CD4-positive, CD25-positive, alpha-beta regulatory T cell (primary cell): ENCODE measurements at regions not wholly inside any gene's neighbourhood (a gene's known extent, or its start where the extent isn't known, plus 50 kb on each side); places are given as distances from the start of the nearest gene placed in this dataset.
"Not testable (repeated sequence)": the region's sequence is repeated elsewhere in the genome, so short reads cannot be mapped to it uniquely, and the experiment has no call there.

Experiments used
- ATAC-seq, 2 donors: fragments of 150-1000 bp; cut with Tn5 transposase; one replicate each; pipeline ENCODE4 v1.10.0; 2021; ENCODE audit warnings: low read depth in 2 of 2, moderate number of reproducible peaks in 2 of 2, moderate library complexity in 1 of 2
- DNase-seq, 3 donors: peaks; one replicate each; pipeline versions ENCODE4 v3.0.0 to v3.0.0-alpha.2; 2012 to 2022; ENCODE audit warnings: mixed read lengths in 1 of 3
- H3K27ac ChIP-seq: one replicate; pipeline ENCODE4 v1.7.0; 2013; ENCODE audit warnings: mild to moderate bottlenecking, low read length; ENCODE audit not compliant: insufficient read depth, poor library complexity, severe bottlenecking
- H3K27me3 ChIP-seq: one replicate; pipeline ENCODE4 v1.7.0; 2013; ENCODE audit warnings: low read length; ENCODE audit not compliant: control insufficient read depth, insufficient read depth
- H3K36me3 ChIP-seq: one replicate; pipeline ENCODE4 v1.7.0; 2013; ENCODE audit warnings: mild to moderate bottlenecking, low read length, moderate library complexity; ENCODE audit not compliant: control insufficient read depth, insufficient read depth
- H3K4me1 ChIP-seq: 2 replicates; pipeline ENCODE4 v1.7.0; 2013; ENCODE audit warnings: mild to moderate bottlenecking, low read length; ENCODE audit not compliant: insufficient read depth, control insufficient read depth, poor library complexity, severe bottlenecking
- H3K4me3 ChIP-seq: one replicate; pipeline ENCODE4 v1.7.0; 2013; ENCODE audit warnings: low read depth, mild to moderate bottlenecking, low read length, moderate library complexity
- H3K9me3 ChIP-seq, 2 experiments: 1 replicate in 1 of 2; 2 replicates in 1 of 2; pipeline ENCODE4 v1.7.0; 2013; ENCODE audit warnings: low read length in 2 of 2, mild to moderate bottlenecking in 1 of 2, moderate library complexity in 1 of 2; ENCODE audit not compliant: control insufficient read depth in 2 of 2
- H3K27ac Mint-ChIP-seq, 3 donors: one replicate each; pipeline ENCODE4 v1.8.0; 2020 to 2022; ENCODE audit warnings: mild to moderate bottlenecking in 3 of 3, mixed read lengths in 3 of 3, moderate library complexity in 2 of 3
- H3K27me3 Mint-ChIP-seq: one replicate; pipeline ENCODE4 v1.8.0; 2022; ENCODE audit warnings: mild to moderate bottlenecking, mixed read lengths
- H3K36me3 Mint-ChIP-seq: one replicate; pipeline ENCODE4 v1.8.0; 2020; ENCODE audit warnings: mixed read lengths
- H3K4me1 Mint-ChIP-seq, 4 donors: one replicate each; pipeline ENCODE4 v1.8.0; 2020 to 2022; ENCODE audit warnings: mixed read lengths in 4 of 4, mild to moderate bottlenecking in 1 of 4
- H3K4me3 Mint-ChIP-seq, 4 donors: one replicate each; pipeline ENCODE4 v1.8.0; 2020 to 2022; ENCODE audit warnings: mild to moderate bottlenecking in 4 of 4, mixed read lengths in 4 of 4, moderate library complexity in 3 of 4
- H3K9me3 Mint-ChIP-seq, 7 donors: one replicate each; pipeline ENCODE4 v1.8.0; 2020 to 2022; ENCODE audit warnings: mixed read lengths in 7 of 7, mild to moderate bottlenecking in 3 of 7, moderate library complexity in 2 of 7

GRCh38 chr18:14638008-14638407 lies 94.6 kb upstream of the POTEC start:
- not testable (repeated sequence) for H3K36me3 ChIP-seq, H3K27ac Mint-ChIP-seq, H3K4me3 Mint-ChIP-seq, H3K27ac ChIP-seq, H3K4me1 ChIP-seq, H3K27me3 Mint-ChIP-seq, H3K36me3 Mint-ChIP-seq, H3K4me3 ChIP-seq, H3K27me3 ChIP-seq, DNase-seq, H3K9me3 Mint-ChIP-seq, H3K9me3 ChIP-seq
- H3K4me1 Mint-ChIP-seq: peaks cover 0 to 12% (median 0%) of the 10 kb centered on the region in 4 donors
- ATAC-seq: peak in 1 of 2 donors; percentile 37

GRCh38 chr18:14641121-14641520 lies 97.7 kb upstream of the POTEC start:
- not testable (repeated sequence) for DNase-seq, H3K27ac ChIP-seq, ATAC-seq, H3K36me3 ChIP-seq, H3K27me3 Mint-ChIP-seq, H3K4me3 ChIP-seq, H3K9me3 ChIP-seq, H3K36me3 Mint-ChIP-seq, H3K9me3 Mint-ChIP-seq, H3K4me3 Mint-ChIP-seq, H3K27ac Mint-ChIP-seq, H3K27me3 ChIP-seq, H3K4me1 ChIP-seq
- H3K4me1 Mint-ChIP-seq: peaks cover 0 to 27% (median 3%) of the 10 kb centered on the region in 4 donors

DNA sequence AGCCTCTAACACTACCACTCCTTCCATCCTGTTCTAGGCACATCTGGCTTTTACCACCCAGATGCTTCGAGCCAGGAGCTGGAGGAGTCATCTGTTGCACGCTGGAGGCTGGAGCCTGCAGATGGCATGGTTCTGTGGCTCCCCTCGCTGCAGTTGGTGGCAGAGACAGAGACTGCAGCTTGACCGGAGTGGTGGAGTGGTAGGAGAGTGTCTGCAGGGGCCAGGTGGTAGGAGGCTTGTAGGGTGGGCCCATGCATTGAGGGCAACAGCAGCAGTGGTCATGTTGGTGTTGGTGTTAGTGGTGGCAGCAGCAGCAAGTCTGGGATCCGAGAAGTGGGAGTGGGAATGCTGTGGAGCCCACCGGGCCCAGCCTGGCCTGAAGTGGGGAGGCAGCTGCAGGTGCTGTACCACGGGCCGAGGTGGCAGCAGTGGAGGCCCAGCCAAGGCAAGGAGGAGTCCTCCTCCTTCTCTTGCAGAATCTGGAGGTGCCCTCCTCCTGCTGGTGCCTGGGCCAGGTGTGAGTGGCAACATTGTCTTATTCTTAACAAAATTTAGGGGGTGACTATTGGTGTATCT lies 100.4 kb upstream of the POTEC start:
- DNase-seq, H3K4me3 Mint-ChIP-seq, H3K9me3 Mint-ChIP-seq, H3K4me1 ChIP-seq, H3K36me3 Mint-ChIP-seq, H3K27me3 ChIP-seq, H3K27ac Mint-ChIP-seq, ATAC-seq, H3K36me3 ChIP-seq, H3K27ac ChIP-seq, H3K9me3 ChIP-seq, H3K4me3 ChIP-seq, H3K27me3 Mint-ChIP-seq: not testable (repeated sequence)
- peaks cover 0 to 19% (median 3%) of the 10 kb centered on the region in 4 donors for H3K4me1 Mint-ChIP-seq

DNA sequence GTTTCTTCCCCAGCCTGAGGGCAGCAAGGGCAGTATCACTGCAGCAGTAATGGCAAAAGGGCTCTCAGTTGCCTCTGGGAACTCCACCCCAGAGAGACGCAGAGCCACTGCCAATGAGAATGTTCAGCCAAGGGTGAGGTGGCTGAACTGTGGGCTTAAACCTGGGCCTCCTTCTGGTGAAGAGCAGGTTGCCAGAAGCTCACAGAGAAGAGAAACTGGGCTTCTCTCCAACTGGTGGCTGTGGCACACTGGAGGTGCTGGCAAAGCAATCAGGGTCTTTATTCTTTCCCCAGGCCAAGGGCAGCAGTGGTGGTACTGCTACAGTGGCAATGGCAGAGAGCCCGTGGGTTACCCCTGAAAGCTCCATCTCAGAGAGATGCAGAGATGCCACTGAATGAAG lies 54.9 kb upstream of the ANKRD30B start:
- H3K27me3 Mint-ChIP-seq, H3K9me3 Mint-ChIP-seq, H3K27ac Mint-ChIP-seq, H3K4me3 Mint-ChIP-seq, H3K27me3 ChIP-seq, H3K36me3 Mint-ChIP-seq, H3K4me1 ChIP-seq, H3K9me3 ChIP-seq, H3K4me1 Mint-ChIP-seq, ATAC-seq, H3K4me3 ChIP-seq, DNase-seq, H3K27ac ChIP-seq, H3K36me3 ChIP-seq: not testable (repeated sequence)

- H3K27me3 ChIP-seq, ATAC-seq, DNase-seq, H3K27ac Mint-ChIP-seq, H3K36me3 Mint-ChIP-seq, H3K4me1 Mint-ChIP-seq, H3K27ac ChIP-seq, H3K4me3 ChIP-seq, H3K4me1 ChIP-seq, H3K4me3 Mint-ChIP-seq, H3K36me3 ChIP-seq, H3K27me3 Mint-ChIP-seq, H3K9me3 Mint-ChIP-seq, H3K9me3 ChIP-seq: not testable (repeated sequence)
Observed at GRCh38 chr18:14693882-14694281, 54.1 kb upstream of the ANKRD30B start.

- not testable (repeated sequence) for H3K9me3 Mint-ChIP-seq, H3K4me1 ChIP-seq, H3K36me3 Mint-ChIP-seq, H3K27ac ChIP-seq, DNase-seq, H3K4me1 Mint-ChIP-seq, H3K4me3 ChIP-seq, H3K27me3 Mint-ChIP-seq, ATAC-seq, H3K27ac Mint-ChIP-seq, H3K27me3 ChIP-seq, H3K36me3 ChIP-seq, H3K4me3 Mint-ChIP-seq, H3K9me3 ChIP-seq
Observed at GRCh38 chr18:14698006-14698405, 50.0 kb upstream of the ANKRD30B start.
